Naive thymus-derived CD4-positive, alpha-beta T cell (primary cell): ENCODE measurements at regions not wholly inside any gene's neighbourhood (a gene's known extent, or its start where the extent isn't known, plus 50 kb on each side); places are given as distances from the start of the nearest gene placed in this dataset.

Experiments used
- ATAC-seq: fragments of 150-1000 bp; cut with Tn5 transposase; 2 replicates; pipeline ENCODE4 v1.10.0; 2021; ENCODE audit warnings: mild to moderate bottlenecking, moderate library complexity
- CTCF ChIA-PET: fragments of 350-600 bp; sonication (Branson Sonifier 250); formaldehyde crosslinking; loops from one replicate; lab custom pipeline; 2021; ENCODE audit warnings: antibody characterized with exemption; lab: Charles Lee
- POLR2A ChIA-PET: fragments of 350-600 bp; sonication (Branson Sonifier 250); formaldehyde crosslinking; loops from one replicate; lab custom pipeline; 2021; ENCODE audit warnings: antibody characterized with exemption, inconsistent platforms; lab: Charles Lee
- DNase-seq, 9 donors: peaks; one replicate each; pipeline versions ENCODE4 v3.0.0 to v3.0.0-alpha.2; 2020 to 2022; ENCODE audit warnings: mixed read lengths in 1 of 9
- H3K27ac ChIP-seq: one replicate; pipeline ENCODE4 v1.7.0; 2013; ENCODE audit warnings: mild to moderate bottlenecking, low read depth, low read length, moderate library complexity
- H3K27me3 ChIP-seq, 2 donors: one replicate each; pipeline ENCODE4 v1.7.0; 2013; ENCODE audit warnings: low read length in 2 of 2, mild to moderate bottlenecking in 2 of 2, moderate library complexity in 2 of 2; ENCODE audit not compliant: control insufficient read depth in 2 of 2, insufficient read depth in 2 of 2
- H3K36me3 ChIP-seq, 3 experiments: 1 replicate in 2 of 3; 2 replicates in 1 of 3; pipeline ENCODE4 v1.7.0; 2013; ENCODE audit warnings: low read length in 3 of 3, mild to moderate bottlenecking in 3 of 3, moderate library complexity in 1 of 3; ENCODE audit not compliant: insufficient read depth in 3 of 3, control insufficient read depth in 2 of 3
- H3K4me1 ChIP-seq, 2 donors: one replicate each; pipeline ENCODE4 v1.7.0; 2013; ENCODE audit warnings: low read length in 2 of 2, mild to moderate bottlenecking in 2 of 2, moderate library complexity in 1 of 2; ENCODE audit not compliant: control insufficient read depth in 2 of 2, insufficient read depth in 2 of 2
- H3K4me3 ChIP-seq: 2 replicates; pipeline ENCODE4 v1.7.0; 2013; ENCODE audit warnings: mild to moderate bottlenecking, low read length
- H3K9me3 ChIP-seq, 3 experiments: 1 replicate in 2 of 3; 2 replicates in 1 of 3; pipeline ENCODE4 v1.7.0; 2013; ENCODE audit warnings: low read length in 3 of 3; ENCODE audit not compliant: control insufficient read depth in 2 of 3
- H3K27ac Mint-ChIP-seq, 9 donors: one replicate each; pipeline ENCODE4 v1.8.0; 2020 to 2022; ENCODE audit warnings: mixed read lengths in 9 of 9, mild to moderate bottlenecking in 8 of 9, moderate library complexity in 5 of 9, inconsistent platforms in 2 of 9
- H3K27me3 Mint-ChIP-seq, 5 donors: one replicate each; pipeline ENCODE4 v1.8.0; 2021 to 2022; ENCODE audit warnings: mixed read lengths in 5 of 5, mild to moderate bottlenecking in 1 of 5
- H3K36me3 Mint-ChIP-seq, 5 donors: one replicate each; pipeline ENCODE4 v1.8.0; 2020 to 2022; ENCODE audit warnings: mixed read lengths in 5 of 5, mild to moderate bottlenecking in 3 of 5, inconsistent platforms in 1 of 5
- H3K4me1 Mint-ChIP-seq, 7 donors: one replicate each; pipeline ENCODE4 v1.8.0; 2020 to 2022; ENCODE audit warnings: mixed read lengths in 7 of 7, mild to moderate bottlenecking in 3 of 7, inconsistent platforms in 1 of 7
- H3K4me3 Mint-ChIP-seq, 10 donors: one replicate each; pipeline ENCODE4 v1.8.0; 2020 to 2022; ENCODE audit warnings: mild to moderate bottlenecking in 10 of 10, mixed read lengths in 10 of 10, moderate library complexity in 6 of 10, inconsistent platforms in 2 of 10
- H3K9me3 Mint-ChIP-seq, 11 donors: one replicate each; pipeline ENCODE4 v1.8.0; 2020 to 2022; ENCODE audit warnings: mixed read lengths in 11 of 11, mild to moderate bottlenecking in 4 of 11, inconsistent platforms in 1 of 11, moderate library complexity in 1 of 11
- intact Hi-C, 2 donors: fragments of 100-400 bp; cut with micrococcal nuclease; formaldehyde crosslinking; loops; one replicate each; pipeline ENCODE4 v1.15.1; 2023

DNA sequence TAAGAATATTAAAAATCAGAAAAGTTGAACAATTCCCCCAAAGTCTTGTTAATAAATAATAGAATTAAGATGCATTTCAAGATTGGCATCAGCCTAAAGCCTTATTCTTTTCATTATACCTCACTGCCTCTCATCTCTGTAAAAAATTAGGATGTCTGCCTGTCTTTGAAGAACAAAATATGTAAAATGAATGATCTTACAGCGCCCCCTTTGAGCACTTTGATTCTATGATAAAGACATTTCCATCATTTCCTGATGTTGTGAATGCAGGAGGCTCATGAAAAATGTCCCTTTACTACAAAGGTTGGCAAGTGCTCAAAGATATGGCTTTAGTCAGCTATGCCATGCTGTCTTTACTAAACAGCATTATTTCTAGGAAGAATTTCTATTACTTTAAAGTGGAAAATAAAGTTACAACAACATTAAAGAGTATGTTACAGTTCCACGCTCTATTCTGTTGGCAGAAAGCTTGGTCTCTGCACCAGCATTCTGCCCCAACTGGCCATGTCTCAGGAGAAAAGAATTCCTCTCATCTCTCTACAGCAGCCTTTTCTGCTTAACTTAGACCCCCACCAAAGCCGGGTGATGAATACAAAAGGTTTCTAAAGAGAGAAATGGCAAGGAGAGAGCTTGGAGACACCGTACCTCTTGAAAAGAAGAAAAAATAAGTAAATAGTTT is 95.1 kb downstream of the LLPH start:
- intact Hi-C loops = no loop called here

DNA sequence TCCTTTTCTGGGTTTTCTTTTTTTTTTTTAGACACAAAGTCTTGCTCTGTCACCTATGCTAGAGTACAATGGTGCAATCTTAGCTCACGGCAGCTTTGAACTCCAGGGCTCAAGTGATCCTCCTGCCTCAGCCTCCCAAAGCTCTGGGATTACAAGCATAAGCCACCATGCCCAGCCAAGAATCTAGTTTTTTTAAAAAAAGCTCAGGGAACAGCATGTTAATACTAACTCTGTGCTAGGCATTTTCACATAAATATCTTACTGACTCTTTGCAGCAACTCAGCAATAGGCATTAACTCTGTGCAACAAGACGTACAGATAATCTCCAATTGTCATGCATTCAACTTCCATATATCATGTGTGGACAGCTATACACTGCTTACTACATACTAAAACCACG is 97.4 kb downstream of the LLPH start:
- no peak overlapping the region for H3K4me3 Mint-ChIP-seq
- peaks cover 0 to 1% (median 0%) of the 10 kb centered on the region in 7 donors for H3K4me1 Mint-ChIP-seq
- intact Hi-C loops = no loop called here
- H3K4me3 ChIP-seq = no peak overlapping the region
- ChIA-PET CTCF (no interaction called here), POLR2A (no interaction called here)
- H3K27ac ChIP-seq = no peak overlapping the region
- no peaks in the 10 kb centered on the region for H3K36me3 Mint-ChIP-seq
- H3K27me3 Mint-ChIP-seq = peaks cover 13 to 48% (median 33%) of the 10 kb centered on the region in 5 donors
- no peak for DNase-seq
- ATAC-seq = no peak
- no peaks in the 10 kb centered on the region for H3K36me3 ChIP-seq
- no peak overlapping the region for H3K27ac Mint-ChIP-seq
- H3K27me3 ChIP-seq = no peaks in the 10 kb centered on the region
- no peaks in the 10 kb centered on the region for H3K9me3 ChIP-seq
- peaks cover 0 to 1% (median 0%) of the 10 kb centered on the region in 11 donors for H3K9me3 Mint-ChIP-seq
- H3K4me1 ChIP-seq = no peaks in the 10 kb centered on the region

More for the DNA sequence above, 95.1 kb downstream of the LLPH start:
- no peaks in the 10 kb centered on the region for H3K4me1 ChIP-seq
- no peak overlapping the region for H3K27ac ChIP-seq
- ChIA-PET POLR2A (no interaction called here), CTCF (no interaction called here)
- no peaks in the 10 kb centered on the region for H3K36me3 ChIP-seq
- DNase-seq (no peak), ATAC-seq (no peak)
- H3K4me3 ChIP-seq = no peak overlapping the region
- peaks cover 0 to 5% of the 10 kb centered on the region in 2 donors for H3K27me3 ChIP-seq
- H3K9me3 ChIP-seq = no peaks in the 10 kb centered on the region
- Mint-ChIP-seq H3K4me3 (no peak overlapping the region), H3K9me3 (peaks cover 0 to 1% (median 0%) of the 10 kb centered on the region in 11 donors), H3K27ac (no peak overlapping the region), H3K36me3 (no peaks in the 10 kb centered on the region), H3K27me3 (peaks cover 13 to 51% (median 39%) of the 10 kb centered on the region in 5 donors), H3K4me1 (peaks cover 0 to 1% (median 0%) of the 10 kb centered on the region in 7 donors)

DNA sequence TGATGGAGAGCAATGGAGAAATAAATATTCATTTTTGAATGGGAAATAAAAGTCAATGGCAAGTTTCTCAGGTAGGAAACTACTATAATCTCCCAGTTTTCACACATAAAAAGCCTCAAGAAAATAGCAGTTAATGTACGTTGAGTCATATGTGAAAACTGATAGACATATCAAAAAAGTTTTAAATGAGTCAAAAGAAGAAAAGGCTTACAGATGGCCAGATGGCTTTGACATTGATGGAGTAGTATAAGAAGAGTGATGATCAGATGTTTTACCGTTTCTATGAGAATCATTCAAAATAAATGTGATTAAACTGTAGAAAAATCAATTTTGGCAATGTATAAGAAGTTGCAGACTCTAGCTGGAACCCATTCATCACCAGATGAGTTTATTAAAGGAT is 97.8 kb downstream of the LLPH start:
- Histone ChIP-seq H3K36me3 (no peaks in the 10 kb centered on the region), H3K4me3 (no peak overlapping the region), H3K4me1 (no peaks in the 10 kb centered on the region), H3K9me3 (no peaks in the 10 kb centered on the region), H3K27ac (no peak overlapping the region), H3K27me3 (no peaks in the 10 kb centered on the region)
- DNase-seq (no peak), ATAC-seq (no peak)
- POLR2A ChIA-PET = no interaction called here
- Mint-ChIP-seq H3K9me3 (peaks cover 0 to 1% (median 0%) of the 10 kb centered on the region in 11 donors), H3K4me1 (peaks cover 0 to 1% (median 0%) of the 10 kb centered on the region in 7 donors), H3K27me3 (peaks cover 13 to 48% (median 33%) of the 10 kb centered on the region in 5 donors), H3K36me3 (no peaks in the 10 kb centered on the region), H3K4me3 (no peak overlapping the region), H3K27ac (no peak overlapping the region)
- CTCF ChIA-PET = no interaction called here
- intact Hi-C loops = no loop called here

DNA sequence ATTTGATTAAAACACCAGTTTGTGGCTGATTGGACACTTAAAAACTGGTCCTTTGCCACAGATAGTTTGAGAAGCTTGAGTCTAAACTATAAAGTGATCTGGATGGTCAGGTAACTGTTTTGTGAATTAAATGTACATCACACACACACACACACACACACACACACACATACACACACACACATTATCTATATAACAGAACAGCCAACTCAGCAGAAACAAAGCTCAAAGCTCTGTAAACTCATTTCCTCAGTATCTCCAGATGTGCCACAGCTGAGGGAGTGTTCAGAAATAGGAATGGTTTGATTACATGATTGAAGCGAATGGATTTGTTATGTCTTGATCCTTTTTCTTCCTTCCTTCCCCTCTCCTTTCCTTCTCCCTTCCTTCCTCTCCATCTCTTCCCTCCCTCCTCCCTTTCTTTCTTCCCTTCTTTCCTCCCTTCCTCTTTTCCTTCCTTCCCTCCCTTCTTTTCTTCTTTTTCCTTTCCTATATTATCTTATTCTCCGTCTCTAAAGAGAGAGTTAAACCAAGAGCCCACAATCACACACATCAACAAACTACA is 100.3 kb downstream of the LLPH start:
- H3K36me3 Mint-ChIP-seq = no peaks in the 10 kb centered on the region
- intact Hi-C loops = no loop called here
- no peak overlapping the region for H3K4me3 Mint-ChIP-seq
- ChIA-PET CTCF (no interaction called here), POLR2A (no interaction called here)
- Histone ChIP-seq H3K9me3 (no peaks in the 10 kb centered on the region), H3K36me3 (no peaks in the 10 kb centered on the region), H3K4me3 (no peak overlapping the region), H3K4me1 (no peaks in the 10 kb centered on the region), H3K27me3 (no peaks in the 10 kb centered on the region), H3K27ac (no peak overlapping the region)
- no peak overlapping the region for H3K27ac Mint-ChIP-seq
- H3K27me3 Mint-ChIP-seq = peaks cover 16 to 38% (median 23%) of the 10 kb centered on the region in 5 donors
- no peaks in the 10 kb centered on the region for H3K9me3 Mint-ChIP-seq
- no peak for DNase-seq
- no peak for ATAC-seq
- peaks cover 0 to 1% (median 0%) of the 10 kb centered on the region in 7 donors for H3K4me1 Mint-ChIP-seq

DNA sequence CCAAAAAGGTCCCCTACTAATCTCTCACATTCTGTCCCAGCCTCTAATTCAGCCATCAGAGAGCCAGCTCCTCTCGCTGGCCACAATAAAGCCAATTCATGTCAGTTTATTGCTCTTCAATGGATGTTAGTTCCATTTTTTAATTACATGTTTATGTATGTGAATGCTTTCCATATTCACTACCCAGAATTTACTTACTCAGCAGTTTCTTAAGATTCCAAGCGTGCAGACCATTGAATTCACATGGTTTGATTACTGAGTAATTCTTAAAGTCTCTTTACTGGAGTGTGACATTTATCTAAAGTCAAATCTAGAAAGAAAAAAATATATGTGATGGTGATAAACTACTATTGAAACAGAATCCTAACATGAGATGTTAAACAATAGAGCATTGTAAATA is 102.2 kb downstream of the LLPH start:
- ChIA-PET POLR2A (no interaction called here), CTCF (no interaction called here)
- H3K9me3 ChIP-seq = no peaks in the 10 kb centered on the region
- DNase-seq = no peak
- H3K9me3 Mint-ChIP-seq = no peaks in the 10 kb centered on the region
- H3K27me3 Mint-ChIP-seq = peaks cover 21 to 34% (median 31%) of the 10 kb centered on the region in 5 donors
- no peak overlapping the region for H3K4me3 Mint-ChIP-seq
- ATAC-seq = no peak
- no peaks in the 10 kb centered on the region for H3K36me3 Mint-ChIP-seq
- H3K27ac ChIP-seq = no peak overlapping the region
- no peaks in the 10 kb centered on the region for H3K27me3 ChIP-seq
- H3K4me3 ChIP-seq = no peak overlapping the region
- no peaks in the 10 kb centered on the region for H3K36me3 ChIP-seq
- H3K27ac Mint-ChIP-seq = no peak overlapping the region
- no peaks in the 10 kb centered on the region for H3K4me1 ChIP-seq
- H3K4me1 Mint-ChIP-seq = peaks cover 0 to 1% (median 0%) of the 10 kb centered on the region in 7 donors
- intact Hi-C loops = no loop called here

DNA sequence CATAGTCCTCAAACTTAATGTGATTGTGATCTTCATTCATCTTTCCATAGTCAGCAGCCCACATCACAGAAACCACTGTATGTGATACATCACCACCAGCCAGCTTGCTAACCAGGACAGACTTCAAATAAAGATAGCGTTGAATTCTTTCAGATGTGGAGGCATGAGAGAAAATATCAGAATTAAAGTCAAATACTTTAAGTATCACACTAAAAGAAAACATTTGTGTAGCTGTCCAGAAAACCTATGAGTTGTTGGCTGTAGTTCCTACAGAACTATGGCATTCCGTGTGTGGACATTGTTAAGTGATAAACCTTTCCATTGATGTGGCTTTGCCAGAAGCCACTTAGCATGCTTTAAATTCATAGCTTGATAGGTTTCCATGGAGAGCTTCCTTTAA is 105.1 kb downstream of the LLPH start:
- Histone ChIP-seq H3K4me3 (no peak overlapping the region), H3K4me1 (no peaks in the 10 kb centered on the region), H3K9me3 (no peaks in the 10 kb centered on the region), H3K27ac (no peak overlapping the region), H3K36me3 (no peaks in the 10 kb centered on the region), H3K27me3 (no peaks in the 10 kb centered on the region)
- Mint-ChIP-seq H3K9me3 (no peaks in the 10 kb centered on the region), H3K36me3 (no peaks in the 10 kb centered on the region), H3K27me3 (peaks cover 15 to 42% (median 30%) of the 10 kb centered on the region in 5 donors), H3K4me3 (no peak overlapping the region), H3K27ac (no peak overlapping the region), H3K4me1 (no peaks in the 10 kb centered on the region)
- intact Hi-C loops = no loop called here
- ATAC-seq = no peak
- POLR2A ChIA-PET = no interaction called here
- CTCF ChIA-PET = no interaction called here
- no peak for DNase-seq

DNA sequence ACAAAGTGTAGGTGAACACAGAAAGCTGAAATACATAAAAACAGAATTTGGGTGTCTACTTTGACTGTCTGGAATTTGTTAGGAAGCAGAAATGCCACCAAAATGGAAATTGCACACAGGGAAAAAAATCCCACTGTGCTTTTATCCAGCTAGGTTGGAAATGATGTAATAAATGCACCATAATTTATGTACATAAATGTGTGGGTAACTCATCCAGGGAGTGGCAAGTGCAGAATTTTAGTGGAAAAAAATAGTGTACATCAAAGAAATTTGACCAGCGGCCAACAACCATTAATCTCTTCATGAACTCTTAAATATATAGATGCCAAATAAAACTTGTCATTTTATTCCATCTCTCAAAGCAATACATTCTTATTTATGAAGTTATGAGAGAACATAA is 105.6 kb downstream of the LLPH start:
- H3K4me1 ChIP-seq = no peaks in the 10 kb centered on the region
- no peak for DNase-seq
- no peaks in the 10 kb centered on the region for H3K9me3 ChIP-seq
- no peak for ATAC-seq
- Mint-ChIP-seq H3K27me3 (peaks cover 14 to 45% (median 31%) of the 10 kb centered on the region in 5 donors), H3K27ac (no peak overlapping the region), H3K4me3 (no peak overlapping the region), H3K36me3 (no peaks in the 10 kb centered on the region), H3K4me1 (no peaks in the 10 kb centered on the region), H3K9me3 (no peaks in the 10 kb centered on the region)
- no peaks in the 10 kb centered on the region for H3K36me3 ChIP-seq
- intact Hi-C loops = no loop called here
- no peak overlapping the region for H3K27ac ChIP-seq
- H3K4me3 ChIP-seq = no peak overlapping the region
- ChIA-PET CTCF (no interaction called here), POLR2A (no interaction called here)
- H3K27me3 ChIP-seq = no peaks in the 10 kb centered on the region
